Adrenal gland (tissue), 9 donors: ENCODE measurements at regions not wholly inside any gene's neighbourhood (a gene's known extent, or its start where the extent isn't known, plus 50 kb on each side); places are given as distances from the start of the nearest gene placed in this dataset.

ENCODE experiments used
- DNase-seq, 7 donors: peaks; one replicate each; pipeline ENCODE4 v3.0.0-alpha.2; 2019 to 2020
- H3K27ac ChIP-seq, 5 donors: fragments of 200-600 bp; sonication (generic) in 4 of 5; 1 replicate in 3 of 5; 2 replicates in 2 of 5; pipeline versions ENCODE4 v1.5.1 to v1.8.0; 2016 to 2020; ENCODE audit warnings: mild to moderate bottlenecking in 1 of 5
- H3K27me3 ChIP-seq: fragments of 200-600 bp; 2 replicates; pipeline ENCODE4 v1.8.0; 2021
- H3K36me3 ChIP-seq, 2 donors: fragments of 200-600 bp; replicated peaks in 1 of 2; 1 replicate in 1 of 2; 2 replicates in 1 of 2; pipeline versions ENCODE4 v1.5.1 to v1.8.0; 2018 to 2022
- H3K4me1 ChIP-seq, 2 donors: fragments of 200-600 bp; replicated peaks in 1 of 2; 1 replicate in 1 of 2; 2 replicates in 1 of 2; pipeline versions ENCODE4 v1.5.1 to v1.8.0; 2018 to 2021
- H3K4me3 ChIP-seq, 4 donors: fragments of 200-600 bp; sonication (generic) in 3 of 4; one replicate each; pipeline ENCODE4 v1.5.1; 2016 to 2018
- H3K9me3 ChIP-seq, 3 donors: fragments of 200-600 bp; sonication (generic) in 1 of 3; replicated peaks in 1 of 3; 1 replicate in 2 of 3; 2 replicates in 1 of 3; pipeline versions ENCODE4 v1.5.1 to v1.8.0; 2016 to 2021
- CTCF ChIP-seq, 6 experiments: fragments of 450-650 bp in 4 of 6; fragments of 200-600 bp in 2 of 6; sonication (generic) in 1 of 6; IDR thresholded peaks; 1 replicate in 5 of 6; 2 replicates in 1 of 6; pipeline versions ENCODE4 v1.5.1 to v1.8.0; 2016 to 2021; ENCODE audit warnings: antibody characterized with exemption in 6 of 6, mild to moderate bottlenecking in 2 of 6, moderate library complexity in 1 of 6
- POLR2A ChIP-seq, 2 donors: fragments of 450-650 bp; IDR thresholded peaks; one replicate each; pipeline ENCODE4 v1.6.1; 2017; ENCODE audit warnings: antibody characterized with exemption in 2 of 2, mild to moderate bottlenecking in 2 of 2, moderate library complexity in 1 of 2
- WGBS, 4 donors: extraction: QIAGEN DNeasy Blood & Tissue Kit in 2 of 4; methylation state at CpG; one replicate each; pipeline versions ENCODE4 v1.1.5 to v1.1.7; 2013 to 2017; 5-methylcytosine and 5-hydroxymethylcytosine counted together
- intact Hi-C, 2 donors: fragments of 100-400 bp; cut with DNase I; formaldehyde crosslinking; loops; one replicate each; pipeline versions ENCODE4 v1.14.1 to v1.15.0; 2022 to 2023
- donor health status: healthy with polysubstance abuse.
- donor health status: Bipolar disorder and iron deficiency.
- donor health status: DM: yes; HTN: yes; CAD: no.
- donor health status: DM: no; HTN: no; CAD: no.
- donor health status: DM: no; HTN: no; CAD: no.

- TF ChIP-seq CTCF (IDR thresholded peaks at IDR 0.05) (no peak), POLR2A (IDR thresholded peaks at IDR 0.05) (no peak)
- Histone ChIP-seq H3K36me3 (no peaks in the 10 kb centered on the region), H3K27ac (no peak overlapping the region), H3K4me3 (no peak overlapping the region), H3K4me1 (no peaks in the 10 kb centered on the region), H3K27me3 (no peaks in the 10 kb centered on the region), H3K9me3 (no peaks in the 10 kb centered on the region)
- intact Hi-C loops: no loop called here
- 71 to 76% (median 73%) methylated on average over 2 of the region's 2 CpGs for WGBS, 4 donors
- DNase-seq: no peak
These were observed 971.7 kb upstream of the GYPC start for GRCh38 chr2:125684256-125684655.

- Histone ChIP-seq H3K9me3 (no peaks in the 10 kb centered on the region), H3K4me1 (no peaks in the 10 kb centered on the region), H3K36me3 (no peaks in the 10 kb centered on the region), H3K4me3 (no peak overlapping the region), H3K27ac (no peak overlapping the region), H3K27me3 (no peaks in the 10 kb centered on the region)
- WGBS, 4 donors: 67 to 76% (median 74%) methylated on average over 2 of the region's 2 CpGs
- no peak for DNase-seq
- intact Hi-C loops: no loop called here
- TF ChIP-seq CTCF (IDR thresholded peaks at IDR 0.05): no peak
- TF ChIP-seq POLR2A (IDR thresholded peaks at IDR 0.05): no peak
These were observed 971.0 kb upstream of the GYPC start for GRCh38 chr2:125684932-125685331.

- 61 to 79% (median 71%) methylated on average over 2 of the region's 2 CpGs for WGBS, 4 donors
- DNase-seq: no peak
- no peak for TF ChIP-seq CTCF (IDR thresholded peaks at IDR 0.05)
- TF ChIP-seq POLR2A (IDR thresholded peaks at IDR 0.05): no peak
These were observed 959.4 kb upstream of the GYPC start for GRCh38 chr2:125696560-125696959.

GRCh38 chr2:125698280-125698679 is 957.7 kb upstream of the GYPC start:
- no peak overlapping the region for H3K27ac ChIP-seq
- no peaks in the 10 kb centered on the region for H3K27me3 ChIP-seq
- intact Hi-C loops: no loop called here
- no peaks in the 10 kb centered on the region for H3K36me3 ChIP-seq
- no peak overlapping the region for H3K4me3 ChIP-seq
- H3K9me3 ChIP-seq: no peaks in the 10 kb centered on the region
- WGBS, 4 donors: 41 to 59% (median 52%) methylated on average over 1 of the region's 1 CpG
- TF ChIP-seq POLR2A (IDR thresholded peaks at IDR 0.05): no peak
- no peak for TF ChIP-seq CTCF (IDR thresholded peaks at IDR 0.05)
- H3K4me1 ChIP-seq: no peaks in the 10 kb centered on the region
- DNase-seq: no peak

More at GRCh38 chr2:125696560-125696959, 959.4 kb upstream of the GYPC start:
- H3K36me3 ChIP-seq: no peaks in the 10 kb centered on the region
- no peak overlapping the region for H3K4me3 ChIP-seq
- intact Hi-C loops: no loop called here
- H3K9me3 ChIP-seq: no peaks in the 10 kb centered on the region
- H3K4me1 ChIP-seq: no peaks in the 10 kb centered on the region
- no peaks in the 10 kb centered on the region for H3K27me3 ChIP-seq
- no peak overlapping the region for H3K27ac ChIP-seq
